CD14-positive monocyte (primary cell): ENCODE measurements at regions not wholly inside any gene's neighbourhood (a gene's known extent, or its start where the extent isn't known, plus 50 kb on each side); places are given as distances from the start of the nearest gene placed in this dataset.
A peak's percentile ranks its signal among the peaks of the same experiment; 100 is the strongest.

Source experiments
- DNase-seq, 3 donors: peaks; one replicate each; pipeline ENCODE4 v3.0.0-alpha.2; 2011 to 2022
- H2AFZ ChIP-seq: 2 replicates; pipeline ENCODE4 v1.6.0; 2012; ENCODE audit warnings: mild to moderate bottlenecking, low read depth, low read length, inconsistent platforms; ENCODE audit not compliant: insufficient read depth, poor library complexity, severe bottlenecking
- H3K27ac ChIP-seq, 2 donors: 1 replicate in 1 of 2; 2 replicates in 1 of 2; pipeline ENCODE4 v1.5.1; 2012 to 2013; ENCODE audit warnings: low read length in 2 of 2, control low read depth in 1 of 2, inconsistent platforms in 1 of 2, low read depth in 1 of 2, mild to moderate bottlenecking in 1 of 2
- H3K27me3 ChIP-seq, 2 donors: one replicate each; pipeline versions ENCODE4 v1.6.0 to v1.6.1; 2011 to 2013; ENCODE audit warnings: low read length in 2 of 2; ENCODE audit not compliant: control insufficient read depth in 2 of 2, insufficient read depth in 2 of 2
- H3K36me3 ChIP-seq, 2 donors: replicated peaks in 1 of 2; 1 replicate in 1 of 2; 2 replicates in 1 of 2; pipeline versions ENCODE4 v1.5.1 to v1.6.1; 2012 to 2013; ENCODE audit warnings: low read length in 2 of 2, control low read depth in 1 of 2, inconsistent platforms in 1 of 2, mild to moderate bottlenecking in 1 of 2; ENCODE audit not compliant: insufficient read depth in 2 of 2, control insufficient read depth in 1 of 2
- H3K4me1 ChIP-seq, 2 donors: 1 replicate in 1 of 2; 2 replicates in 1 of 2; pipeline versions ENCODE4 v1.5.1 to v1.6.1; 2012 to 2013; ENCODE audit warnings: low read length in 2 of 2, control low read depth in 1 of 2, inconsistent platforms in 1 of 2, mild to moderate bottlenecking in 1 of 2, moderate library complexity in 1 of 2; ENCODE audit not compliant: insufficient read depth in 2 of 2, control insufficient read depth in 1 of 2
- H3K4me2 ChIP-seq: replicated peaks from 2 replicates; pipeline ENCODE3; 2012; ENCODE audit warnings: low read length, moderate library complexity, mild to moderate bottlenecking; ENCODE audit not compliant: poor library complexity, severe bottlenecking; ENCODE audit errors: extremely low read depth
- H3K4me3 ChIP-seq, 3 experiments: fragments of 200-600 bp in 1 of 3; sonication (generic) in 1 of 3; replicated peaks in 1 of 3; 1 replicate in 2 of 3; 2 replicates in 1 of 3; pipeline ENCODE4 v1.5.1; 2011 to 2013; ENCODE audit warnings: low read length in 3 of 3, mild to moderate bottlenecking in 3 of 3, control low read depth in 2 of 3, low read depth in 2 of 3, inconsistent platforms in 1 of 3, moderate library complexity in 1 of 3
- H3K79me2 ChIP-seq: 2 replicates; pipeline ENCODE4 v1.6.0; 2012; ENCODE audit warnings: mild to moderate bottlenecking, control low read depth, inconsistent platforms, low read length, moderate library complexity; ENCODE audit not compliant: insufficient read depth
- H3K9ac ChIP-seq: 2 replicates; pipeline ENCODE4 v1.6.0; 2017; ENCODE audit warnings: low read length, mild to moderate bottlenecking; ENCODE audit not compliant: insufficient read depth, poor library complexity, severe bottlenecking
- H3K9me3 ChIP-seq, 2 donors: replicated peaks in 1 of 2; 1 replicate in 1 of 2; 2 replicates in 1 of 2; pipeline versions ENCODE4 v1.5.1 to v1.6.1; 2012 to 2013; ENCODE audit warnings: low read length in 2 of 2, control low read depth in 1 of 2; ENCODE audit not compliant: control insufficient read depth in 1 of 2, insufficient read depth in 1 of 2
- H4K20me1 ChIP-seq: 2 replicates; pipeline ENCODE4 v1.6.0; 2012; ENCODE audit warnings: mild to moderate bottlenecking, low read length, control low read depth, moderate library complexity; ENCODE audit not compliant: insufficient read depth
- H3K27ac Mint-ChIP-seq, 7 donors: one replicate each; pipeline ENCODE4 v1.8.0; 2020; ENCODE audit warnings: mild to moderate bottlenecking in 7 of 7, mixed read lengths in 7 of 7, moderate library complexity in 6 of 7, inconsistent platforms in 2 of 7
- H3K27me3 Mint-ChIP-seq, 3 donors: one replicate each; pipeline ENCODE4 v1.8.0; 2021 to 2022; ENCODE audit warnings: low read depth in 3 of 3, mild to moderate bottlenecking in 3 of 3, mixed read lengths in 3 of 3, moderate library complexity in 3 of 3, inconsistent platforms in 1 of 3
- H3K36me3 Mint-ChIP-seq, 2 donors: one replicate each; pipeline ENCODE4 v1.8.0; 2020; ENCODE audit warnings: mixed read lengths in 2 of 2, inconsistent platforms in 1 of 2, mild to moderate bottlenecking in 1 of 2
- H3K4me1 Mint-ChIP-seq: one replicate; pipeline ENCODE4 v1.8.0; 2020; ENCODE audit warnings: mild to moderate bottlenecking, mixed read lengths
- H3K4me3 Mint-ChIP-seq, 2 donors: one replicate each; pipeline ENCODE4 v1.8.0; 2020; ENCODE audit warnings: mild to moderate bottlenecking in 2 of 2, mixed read lengths in 2 of 2, moderate library complexity in 1 of 2
- H3K9me3 Mint-ChIP-seq, 7 donors: one replicate each; pipeline ENCODE4 v1.8.0; 2020 to 2022; ENCODE audit warnings: mixed read lengths in 7 of 7, mild to moderate bottlenecking in 6 of 7, moderate library complexity in 6 of 7, inconsistent platforms in 2 of 7
- WGBS: methylation state at CpG from one replicate; pipeline ENCODE4 v1.1.5; 2013; ENCODE audit warnings: missing lambda C conversion rate; ENCODE audit not compliant: insufficient coverage; 5-methylcytosine and 5-hydroxymethylcytosine counted together
- intact Hi-C, 2 donors: fragments of 100-400 bp; cut with micrococcal nuclease; formaldehyde crosslinking; loops; one replicate each; pipeline versions ENCODE4 v1.15.0 to v1.15.1; 2023
- TF ChIP-seq, protein P1 (sequence below): fragments of 200-600 bp; IDR thresholded peaks from one replicate; pipeline ENCODE4 v1.8.0; 2022; ENCODE audit warnings: antibody characterized with exemption, mild to moderate bottlenecking

DNA sequence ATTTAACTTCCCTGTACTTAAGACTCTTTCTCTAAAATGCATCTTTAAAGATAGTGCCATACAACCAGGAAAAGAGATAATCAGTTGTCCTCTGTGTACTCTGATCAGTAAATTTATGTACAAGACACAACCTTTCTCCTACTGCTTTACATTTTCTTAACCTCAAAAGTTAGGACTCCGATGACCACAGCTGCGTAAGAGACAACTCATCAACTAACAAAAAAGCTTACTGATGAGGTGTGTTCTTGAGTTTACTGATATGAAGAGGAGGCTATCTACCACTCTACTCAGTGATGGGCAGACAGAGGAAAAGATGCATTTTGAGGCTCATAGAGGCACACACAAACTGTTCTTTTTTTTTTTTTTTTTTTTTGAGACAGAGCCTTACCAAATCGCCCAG lies 71.4 kb upstream of the HIF1A start:
- Histone ChIP-seq H3K27me3 (no peaks in the 10 kb centered on the region), H3K9me3 (no peaks in the 10 kb centered on the region), H3K4me2 (no peak overlapping the region), H3K27ac (no peak overlapping the region), H3K9ac (no peak overlapping the region), H4K20me1 (no peaks in the 10 kb centered on the region), H2AFZ (no peak overlapping the region), H3K4me3 (no peak overlapping the region), H3K36me3 (no peaks in the 10 kb centered on the region), H3K4me1 (peaks cover 5 to 8% of the 10 kb centered on the region in 2 donors), H3K79me2 (no peaks in the 10 kb centered on the region)
- intact Hi-C loops: no loop called here
- H3K4me1 Mint-ChIP-seq: peaks cover 20% of the 10 kb centered on the region
- DNase-seq: no peak
- H3K9me3 Mint-ChIP-seq: peaks cover 0 to 4% (median 0%) of the 10 kb centered on the region in 7 donors
- TF ChIP-seq, protein P1, sequence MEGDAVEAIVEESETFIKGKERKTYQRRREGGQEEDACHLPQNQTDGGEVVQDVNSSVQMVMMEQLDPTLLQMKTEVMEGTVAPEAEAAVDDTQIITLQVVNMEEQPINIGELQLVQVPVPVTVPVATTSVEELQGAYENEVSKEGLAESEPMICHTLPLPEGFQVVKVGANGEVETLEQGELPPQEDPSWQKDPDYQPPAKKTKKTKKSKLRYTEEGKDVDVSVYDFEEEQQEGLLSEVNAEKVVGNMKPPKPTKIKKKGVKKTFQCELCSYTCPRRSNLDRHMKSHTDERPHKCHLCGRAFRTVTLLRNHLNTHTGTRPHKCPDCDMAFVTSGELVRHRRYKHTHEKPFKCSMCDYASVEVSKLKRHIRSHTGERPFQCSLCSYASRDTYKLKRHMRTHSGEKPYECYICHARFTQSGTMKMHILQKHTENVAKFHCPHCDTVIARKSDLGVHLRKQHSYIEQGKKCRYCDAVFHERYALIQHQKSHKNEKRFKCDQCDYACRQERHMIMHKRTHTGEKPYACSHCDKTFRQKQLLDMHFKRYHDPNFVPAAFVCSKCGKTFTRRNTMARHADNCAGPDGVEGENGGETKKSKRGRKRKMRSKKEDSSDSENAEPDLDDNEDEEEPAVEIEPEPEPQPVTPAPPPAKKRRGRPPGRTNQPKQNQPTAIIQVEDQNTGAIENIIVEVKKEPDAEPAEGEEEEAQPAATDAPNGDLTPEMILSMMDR: no peak
- H3K36me3 Mint-ChIP-seq: no peaks in the 10 kb centered on the region
- H3K4me3 Mint-ChIP-seq: no peak overlapping the region
- H3K27ac Mint-ChIP-seq: no peak overlapping the region
- WGBS: no CpG with 5 or more reads among the region's 3 CpGs
- H3K27me3 Mint-ChIP-seq: peaks cover 0 to 8% (median 0%) of the 10 kb centered on the region in 3 donors

- H3K36me3 ChIP-seq: no peaks in the 10 kb centered on the region
- no peak overlapping the region for H3K27ac Mint-ChIP-seq
- peaks cover 15% of the 10 kb centered on the region for H3K4me1 Mint-ChIP-seq
- no peak overlapping the region for H3K4me2 ChIP-seq
- H3K27me3 Mint-ChIP-seq: peaks cover 0 to 8% (median 0%) of the 10 kb centered on the region in 3 donors
- peaks cover 5 to 8% of the 10 kb centered on the region in 2 donors for H3K4me1 ChIP-seq
- no peak overlapping the region for H3K9ac ChIP-seq
- intact Hi-C loops: no loop called here
- 100% methylated on average over 1 of the region's 1 CpG for WGBS
- no peak overlapping the region for H3K4me3 ChIP-seq
- no peak overlapping the region for H3K4me3 Mint-ChIP-seq
- TF ChIP-seq, protein P1: no peak
- no peaks in the 10 kb centered on the region for H3K79me2 ChIP-seq
- H3K9me3 Mint-ChIP-seq: peaks cover 0 to 4% (median 0%) of the 10 kb centered on the region in 7 donors
- H2AFZ ChIP-seq: no peak overlapping the region
- no peak overlapping the region for H3K27ac ChIP-seq
- H3K9me3 ChIP-seq: no peaks in the 10 kb centered on the region
- DNase-seq: peak in 1 of 3 donors; percentile 64
- no peaks in the 10 kb centered on the region for H3K36me3 Mint-ChIP-seq
- no peaks in the 10 kb centered on the region for H4K20me1 ChIP-seq
- H3K27me3 ChIP-seq: no peaks in the 10 kb centered on the region
Observed at GRCh38 chr14:61625165-61625564, 70.1 kb upstream of the HIF1A start.
